NOMO-1 treated with DMSO at 0.1 percent for 48 hours (cell line): ENCODE measurements at regions not wholly inside any gene's neighbourhood (a gene's known extent, or its start where the extent isn't known, plus 50 kb on each side); places are given as distances from the start of the nearest gene placed in this dataset.
A peak's percentile ranks its signal among the peaks of the same experiment; 100 is the strongest.

ENCODE experiments used
- DNase-seq: peaks from one replicate; lab custom pipeline; 2025; ENCODE audit not compliant: unreplicated experiment; lab: John Stamatoyannopoulos, UW

DNA sequence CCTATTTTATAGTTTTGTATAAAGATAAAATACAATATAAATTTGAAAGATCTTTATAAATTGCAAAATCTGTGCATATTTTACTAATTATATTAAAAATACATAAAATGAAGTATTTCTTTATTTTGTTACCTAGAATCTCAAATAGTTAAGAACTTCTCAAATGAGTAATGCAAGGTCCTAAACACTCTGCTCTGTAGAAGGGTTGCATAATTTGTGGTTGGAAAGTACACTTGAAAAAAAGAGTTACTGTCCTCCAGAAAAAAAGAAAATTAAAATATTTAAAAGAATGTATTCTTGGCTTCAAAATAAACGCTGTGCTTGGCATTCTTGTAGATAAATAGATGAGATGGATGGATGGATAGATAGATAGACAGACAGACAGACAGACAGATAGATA is 428.8 kb upstream of the CDH6 start:
- DNase-seq: no peak

DNA sequence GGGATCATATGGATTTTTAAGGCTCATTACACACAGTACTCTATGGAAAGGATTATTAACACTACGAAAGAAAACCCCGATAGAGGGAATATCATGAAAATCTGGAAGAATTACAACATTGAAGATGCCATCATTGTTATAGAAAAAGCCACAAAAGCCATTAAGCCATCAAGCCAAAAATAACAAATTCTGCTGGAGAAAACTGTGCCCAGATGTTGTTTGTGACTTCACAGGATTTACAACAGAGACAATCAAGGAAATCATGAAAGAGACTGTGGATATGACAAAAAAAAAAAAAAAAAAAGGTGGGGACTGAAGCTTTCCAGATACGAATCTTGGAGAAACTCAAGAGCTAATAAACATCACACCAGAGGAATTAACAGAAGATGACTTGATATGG is 433.8 kb upstream of the CDH6 start:
- DNase-seq: no peak

DNA sequence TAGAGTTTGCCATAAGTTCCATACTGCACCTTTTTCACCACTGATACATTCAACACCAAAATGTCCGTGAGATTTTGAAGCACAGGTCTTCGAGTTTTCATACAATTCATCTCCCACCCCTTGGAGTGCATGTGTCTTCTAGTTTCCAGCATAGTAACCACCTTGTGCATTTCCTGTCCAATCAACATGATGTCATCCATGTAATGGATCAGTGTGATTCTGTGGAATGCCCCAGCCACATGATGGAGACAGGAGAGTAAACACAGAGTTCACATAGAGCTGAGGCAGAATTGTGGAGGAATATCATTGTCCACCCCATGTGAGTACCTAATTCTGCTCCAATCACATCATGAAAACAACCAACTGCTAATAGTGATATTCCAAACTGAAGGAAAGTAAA is 441.5 kb upstream of the CDH6 start:
- DNase-seq: no peak

DNA sequence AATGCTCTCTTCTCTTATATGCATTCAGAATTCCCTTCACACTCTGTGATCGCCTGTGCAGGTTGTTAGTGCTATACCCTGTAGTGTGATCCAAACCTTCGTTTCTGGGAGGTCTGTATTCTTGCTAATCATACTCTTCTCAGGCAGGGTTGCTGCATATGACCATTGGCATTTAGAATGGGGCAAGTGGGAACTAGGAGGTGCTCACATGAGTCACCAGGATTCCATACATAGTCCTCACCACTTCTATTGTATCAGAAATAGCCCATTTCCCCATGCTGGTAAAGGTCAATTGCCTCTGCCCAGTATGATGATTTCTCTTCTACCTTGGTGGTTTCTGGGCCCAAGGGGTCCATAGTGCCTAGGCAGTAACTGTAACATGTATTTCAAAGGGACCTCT is 443.5 kb upstream of the CDH6 start:
- no peak for DNase-seq

DNA sequence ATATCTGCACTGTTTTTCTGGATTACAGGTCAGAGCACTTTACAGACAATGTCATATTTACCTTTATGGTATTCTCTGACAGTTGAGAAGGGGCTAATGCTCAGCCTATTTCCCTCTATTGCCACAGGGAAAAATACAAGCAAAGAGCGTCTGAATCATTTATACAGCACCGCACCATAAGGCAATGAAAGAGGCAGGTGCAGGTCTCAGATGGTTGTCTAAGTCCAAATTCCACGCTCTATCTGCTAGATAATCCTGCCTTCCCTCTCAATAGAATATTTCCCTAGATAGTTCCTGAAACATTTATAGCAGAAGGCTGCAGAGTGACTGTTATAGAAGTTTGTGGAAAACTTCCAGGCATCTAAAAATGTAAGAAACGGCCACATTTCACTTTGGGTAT is 446.1 kb upstream of the CDH6 start:
- no peak for DNase-seq

DNA sequence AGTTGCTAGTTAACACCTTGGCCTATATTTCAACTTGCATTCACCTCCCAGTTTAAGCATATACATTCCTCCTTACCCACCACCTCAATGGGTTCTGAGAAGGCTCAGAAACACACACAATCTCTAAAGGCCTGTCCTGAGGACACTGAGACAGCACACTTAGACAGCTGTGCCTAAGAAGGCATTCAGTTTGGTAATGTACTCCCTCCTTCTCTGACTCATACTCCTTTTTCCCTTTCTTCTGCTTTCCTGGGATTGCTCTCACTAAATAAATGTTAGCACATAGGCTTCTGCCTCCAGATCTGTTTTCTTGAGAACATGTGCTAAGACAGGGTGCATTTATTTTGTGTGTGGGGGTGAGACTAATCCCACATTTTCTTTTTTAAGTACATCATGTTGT is 456.8 kb upstream of the CDH6 start:
- no peak for DNase-seq

DNA sequence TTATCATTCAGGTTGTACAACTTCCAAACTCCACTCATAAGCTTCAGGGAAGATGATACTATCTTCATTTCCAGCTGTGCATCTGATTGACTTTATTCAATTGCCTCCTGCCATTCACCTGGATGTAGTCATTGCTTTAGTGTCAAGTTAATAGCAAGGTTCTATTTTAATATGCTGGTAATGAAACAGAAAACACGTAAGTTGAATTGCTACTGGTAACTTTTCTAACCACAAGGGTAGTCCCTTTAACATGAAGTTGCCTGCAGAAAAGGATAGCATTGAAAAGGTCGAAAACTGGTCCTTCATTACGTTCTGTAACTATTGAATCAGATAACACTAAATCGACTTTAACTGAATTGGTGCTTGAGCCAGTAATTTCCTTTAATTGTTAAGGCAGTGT is 459.4 kb upstream of the CDH6 start:
- DNase-seq: no peak

DNA sequence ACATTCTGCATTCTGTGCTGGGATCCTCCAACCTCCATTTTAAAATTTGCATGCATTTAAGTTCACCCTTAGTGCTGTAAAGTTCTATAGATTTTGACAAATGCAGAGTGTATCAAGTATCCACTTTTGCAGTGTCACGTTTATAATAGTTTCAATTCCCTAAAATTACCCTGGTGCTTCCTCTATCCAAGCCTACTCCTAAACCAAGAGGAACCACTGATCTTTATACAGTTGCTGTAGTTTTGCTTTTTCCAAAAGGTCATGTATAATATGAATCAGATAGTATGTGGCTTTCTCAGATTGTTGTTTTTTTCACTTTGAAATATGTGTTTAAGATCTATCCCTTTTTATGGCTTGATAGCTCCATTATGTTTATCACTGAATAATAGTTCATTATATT is 468.4 kb upstream of the CDH6 start:
- peak; percentile 98 for DNase-seq

DNA sequence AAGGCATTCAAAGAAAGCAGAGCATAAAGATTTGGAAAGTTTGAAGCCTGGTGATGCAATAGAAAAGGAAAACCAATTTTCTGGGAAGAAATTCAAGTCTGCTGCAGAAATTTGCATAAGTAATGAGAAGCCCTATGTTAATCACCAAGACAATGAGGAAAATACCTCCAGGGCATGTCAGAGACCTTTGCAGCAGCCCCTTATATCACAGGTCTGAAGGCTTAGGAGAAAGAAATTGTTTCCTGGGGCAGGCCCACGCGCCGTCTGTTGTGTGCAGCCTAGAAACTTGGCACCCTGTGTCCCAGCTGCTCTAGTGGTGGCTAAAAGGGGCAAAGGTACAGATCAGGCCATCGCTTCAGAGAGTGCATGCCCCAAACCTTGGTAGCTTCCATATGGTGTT is 495.3 kb upstream of the CDH6 start:
- no peak for DNase-seq

DNA sequence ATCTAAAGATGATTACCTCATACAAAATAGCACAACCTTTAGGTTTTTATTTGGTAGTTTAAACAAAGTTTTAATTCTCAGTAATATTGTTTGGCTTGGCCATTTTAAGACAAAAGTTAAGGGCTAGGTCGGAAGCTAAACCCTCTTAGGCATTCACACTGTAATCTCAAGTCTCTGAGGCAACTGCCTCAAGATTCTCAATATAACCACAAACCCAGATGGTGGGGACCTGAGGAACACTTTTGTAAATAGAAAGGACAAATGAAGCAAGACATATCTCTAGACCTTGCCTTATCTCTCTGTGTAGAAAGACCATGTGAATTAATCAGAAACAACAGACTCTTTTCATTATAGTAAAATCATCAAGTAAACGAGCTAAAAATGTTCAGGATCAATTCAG is 500.2 kb upstream of the CDH6 start:
- DNase-seq: no peak

DNA sequence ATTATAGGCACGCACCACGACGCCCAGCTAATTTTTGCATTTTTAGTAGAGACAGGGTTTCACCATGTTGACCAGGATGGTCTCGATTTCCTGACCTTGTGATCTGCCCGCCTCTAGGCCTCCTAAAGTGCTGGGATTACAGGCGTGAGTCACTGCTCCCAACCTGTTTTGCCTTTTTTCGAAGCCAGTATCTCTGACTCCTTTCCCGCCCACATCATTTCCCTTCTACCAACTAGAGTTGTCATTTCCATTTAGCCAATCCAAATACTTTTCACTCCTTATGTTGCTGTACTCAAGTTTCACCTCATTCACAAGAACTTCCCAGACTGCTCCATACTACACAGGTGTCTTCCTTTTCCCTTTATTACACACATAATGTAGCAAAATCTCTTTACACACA is 502.6 kb upstream of the CDH6 start:
- DNase-seq: no peak

DNA sequence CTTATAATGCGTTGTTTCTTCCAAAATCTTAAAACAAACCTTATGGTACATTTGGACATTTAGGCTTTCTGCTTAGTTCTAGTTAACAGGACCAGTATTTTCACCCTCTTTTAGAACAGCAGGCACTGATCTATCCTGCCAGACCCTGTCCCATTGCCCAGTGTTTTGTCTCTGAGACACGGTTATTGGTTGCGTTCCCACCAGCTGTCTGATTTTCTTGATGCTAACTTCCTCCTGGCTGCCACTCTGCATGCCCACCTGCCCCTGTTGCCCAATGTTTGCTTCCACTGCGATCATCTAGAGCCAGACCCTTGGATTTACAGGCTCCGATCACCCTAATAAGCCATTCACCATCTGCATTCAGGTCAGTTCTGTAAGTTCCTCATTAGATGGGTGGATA is 506.0 kb upstream of the CDH6 start:
- DNase-seq: no peak

DNA sequence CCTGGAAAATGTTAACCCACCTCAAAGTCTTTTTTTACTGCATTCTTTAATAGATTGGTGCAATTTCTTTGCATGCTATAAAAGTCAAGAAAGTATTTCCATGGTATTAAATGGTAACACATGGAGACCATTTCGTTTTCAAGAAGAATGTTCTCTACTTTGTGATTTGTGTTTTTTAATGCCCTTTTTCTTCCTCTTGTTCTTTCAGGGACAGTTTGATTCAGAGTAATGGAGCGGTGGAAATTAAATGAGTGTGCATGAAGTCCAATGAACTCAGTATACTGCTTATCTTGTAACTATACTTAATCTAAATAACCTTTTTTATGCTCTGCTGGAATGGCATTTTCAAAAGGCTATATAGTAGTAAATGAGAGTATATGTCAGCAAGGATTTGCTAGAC is 507.0 kb upstream of the CDH6 start:
- no peak for DNase-seq

DNA sequence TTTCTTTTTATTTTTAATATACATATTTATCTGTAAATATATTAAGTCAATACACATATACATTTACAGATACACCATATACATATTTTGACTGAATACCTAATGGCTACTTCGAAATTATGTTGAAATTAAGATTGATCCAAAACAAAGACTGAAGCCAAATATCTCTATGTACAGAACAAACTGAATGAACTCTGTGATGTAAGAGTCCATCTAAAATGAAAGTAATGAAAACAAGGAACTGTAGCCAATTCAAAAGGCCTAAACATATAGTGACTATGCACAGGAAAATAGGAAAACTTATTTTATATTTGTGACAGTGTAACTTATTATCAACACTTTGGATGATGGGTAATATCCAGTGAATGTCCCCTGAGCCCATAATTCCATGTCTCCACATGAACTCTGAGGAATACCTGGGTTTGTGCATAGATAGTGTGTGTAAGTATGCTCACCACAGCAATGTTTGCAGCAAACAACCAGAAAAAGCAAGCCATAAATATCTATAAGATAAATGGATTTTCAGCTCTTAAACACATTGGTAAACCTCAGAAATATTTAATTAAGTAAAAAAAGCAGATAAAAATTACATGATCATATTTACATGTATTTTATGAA is 517.2 kb upstream of the CDH6 start:
- DNase-seq: no peak

DNA sequence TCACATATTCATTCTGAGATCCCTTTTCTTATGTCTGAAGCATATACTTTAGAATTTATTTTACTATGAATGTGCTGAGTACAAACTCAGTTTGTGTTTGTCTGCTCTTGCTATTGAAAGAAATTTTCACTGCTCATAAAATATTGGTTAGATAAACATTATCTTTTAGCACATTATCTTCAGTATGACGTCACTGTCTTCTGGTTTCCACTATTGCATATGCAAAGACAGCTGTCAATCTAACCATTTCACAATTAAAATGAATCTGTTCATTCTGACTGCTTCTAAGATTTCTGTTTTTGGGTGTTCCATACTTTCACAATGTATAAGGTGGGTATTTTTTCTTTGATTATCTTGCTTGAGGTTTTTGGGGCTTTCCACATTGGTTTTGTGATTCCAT is 526.2 kb upstream of the CDH6 start:
- no peak for DNase-seq

DNA sequence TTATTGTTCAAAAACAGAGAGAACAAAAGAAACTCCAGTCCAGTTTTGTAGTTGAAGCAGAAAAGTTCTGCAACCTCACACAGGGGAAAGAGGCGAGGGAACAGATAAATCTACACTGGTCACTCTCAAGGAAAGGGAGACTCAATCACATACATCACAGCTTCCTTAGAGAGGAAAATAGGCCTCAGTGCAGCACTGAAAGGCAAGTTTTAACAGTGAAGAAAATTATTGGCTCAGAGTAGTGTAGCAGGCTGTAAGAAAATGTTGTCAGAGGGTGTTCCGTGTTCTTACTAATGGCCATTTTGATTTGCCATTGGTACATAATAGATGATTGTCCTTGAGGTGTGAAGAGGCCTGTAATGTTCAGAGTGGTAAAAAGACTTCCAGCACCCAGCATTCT is 530.0 kb upstream of the CDH6 start:
- DNase-seq: no peak

DNA sequence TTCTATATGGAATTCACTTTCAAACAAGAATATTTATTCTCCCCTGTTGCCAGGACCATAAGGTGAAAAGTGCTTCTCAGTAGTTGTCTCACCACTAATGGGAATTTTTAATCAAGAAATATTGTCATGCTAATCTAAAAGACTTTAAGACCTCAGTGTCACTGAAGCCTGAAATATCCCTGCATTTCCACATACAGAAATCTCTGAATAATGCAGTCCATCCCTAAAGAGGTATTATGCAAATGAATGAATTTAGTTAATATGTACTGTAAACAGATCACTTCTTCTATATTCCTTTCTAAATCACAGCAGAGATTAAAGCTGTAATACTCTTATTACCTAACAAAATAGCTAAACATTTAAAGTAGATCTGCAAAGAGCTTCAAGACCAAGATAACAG is 531.1 kb upstream of the CDH6 start:
- no peak for DNase-seq

DNA sequence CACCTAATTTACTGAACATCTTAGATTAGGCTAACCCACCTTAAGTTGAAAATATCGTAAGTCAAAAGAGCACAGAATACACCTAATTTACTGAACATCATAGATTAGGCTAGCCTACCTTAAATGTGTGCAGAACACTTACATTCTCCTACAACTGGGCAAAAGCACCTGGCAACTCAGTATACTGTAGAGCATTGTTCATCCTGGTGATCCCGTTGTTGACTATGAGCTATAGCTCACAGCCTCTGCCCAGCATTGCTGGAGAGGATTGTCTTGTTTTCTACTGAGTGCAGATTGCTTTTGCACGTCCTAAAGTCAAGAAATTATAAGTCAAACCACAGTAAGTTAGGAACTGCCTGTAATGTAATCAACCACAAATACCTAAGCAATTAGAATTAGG is 531.8 kb upstream of the CDH6 start:
- no peak for DNase-seq

DNA sequence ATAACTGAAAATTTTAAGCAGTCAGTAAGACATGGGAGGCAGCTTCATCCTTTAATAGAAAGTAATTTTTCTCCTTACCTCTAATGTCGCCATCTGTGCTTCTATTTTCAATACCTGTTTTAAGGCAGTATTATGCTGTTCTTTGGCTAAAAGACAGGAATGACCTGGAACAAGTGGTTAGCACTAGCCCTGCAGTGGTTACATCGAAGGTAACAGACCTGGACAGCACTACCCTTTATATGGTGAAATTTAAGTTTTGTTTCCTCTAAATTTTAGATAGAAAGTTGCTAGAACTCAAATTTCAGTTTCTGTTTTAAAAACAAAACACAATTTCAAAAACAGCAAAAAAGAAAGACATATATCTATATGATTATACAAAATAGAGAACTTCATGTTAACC is 534.1 kb upstream of the CDH6 start:
- no peak for DNase-seq

DNA sequence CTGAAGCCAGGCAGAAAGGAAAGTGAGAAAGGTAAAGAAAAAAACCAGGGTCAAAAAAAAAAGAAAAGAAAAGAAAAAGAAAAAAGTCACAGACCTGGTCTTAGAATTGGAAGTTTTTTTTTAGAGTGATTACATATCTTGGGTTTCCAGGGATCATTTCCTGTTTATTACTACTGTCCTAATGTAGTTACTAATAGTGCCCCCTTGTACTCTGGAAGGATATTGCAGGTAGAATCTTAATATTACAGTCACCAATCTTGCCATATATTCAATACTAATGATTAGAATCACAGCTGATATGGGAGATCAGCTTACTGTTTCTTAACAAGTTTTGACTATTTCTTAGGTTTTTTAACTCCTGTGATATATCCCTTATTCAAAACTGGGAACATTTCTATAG is 543.2 kb upstream of the CDH6 start:
- DNase-seq: no peak

DNA sequence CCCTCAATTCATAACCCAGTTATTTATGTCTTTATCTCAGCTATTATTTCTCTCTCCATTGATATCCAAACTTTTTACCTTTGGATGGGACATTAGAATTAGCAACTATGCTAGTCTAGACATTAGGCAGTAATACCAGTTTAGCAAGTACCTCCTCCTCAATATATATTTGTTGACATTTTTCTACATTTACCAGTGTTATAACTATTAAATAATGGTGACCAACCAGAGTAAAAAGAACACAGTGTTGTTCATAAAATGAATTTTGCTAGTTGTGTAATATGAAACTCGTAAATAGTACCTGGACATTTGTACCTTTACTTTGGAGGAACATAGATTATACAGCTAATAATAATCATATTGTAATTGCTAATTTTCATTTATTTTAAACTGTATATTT is 554.6 kb upstream of the CDH6 start:
- DNase-seq: no peak

DNA sequence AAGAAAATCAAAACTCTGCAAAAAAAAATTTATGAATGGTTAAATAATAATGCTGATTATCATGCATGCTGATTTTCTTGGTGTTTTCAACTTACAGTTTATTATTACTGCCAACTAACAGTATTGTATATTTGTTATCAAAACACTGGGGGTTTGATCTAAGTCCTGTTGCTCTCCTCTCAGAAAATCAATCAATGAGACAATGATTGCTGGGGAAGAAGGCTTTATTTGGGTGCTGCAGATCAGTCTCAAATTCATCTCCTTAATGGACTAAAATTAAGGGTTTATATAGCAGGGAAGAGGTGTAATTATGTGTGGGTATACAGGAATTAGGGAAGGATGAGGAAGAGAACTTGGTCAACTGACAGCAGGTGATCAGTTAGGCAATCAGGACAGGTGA is 565.5 kb upstream of the CDH6 start:
- DNase-seq: no peak

DNA sequence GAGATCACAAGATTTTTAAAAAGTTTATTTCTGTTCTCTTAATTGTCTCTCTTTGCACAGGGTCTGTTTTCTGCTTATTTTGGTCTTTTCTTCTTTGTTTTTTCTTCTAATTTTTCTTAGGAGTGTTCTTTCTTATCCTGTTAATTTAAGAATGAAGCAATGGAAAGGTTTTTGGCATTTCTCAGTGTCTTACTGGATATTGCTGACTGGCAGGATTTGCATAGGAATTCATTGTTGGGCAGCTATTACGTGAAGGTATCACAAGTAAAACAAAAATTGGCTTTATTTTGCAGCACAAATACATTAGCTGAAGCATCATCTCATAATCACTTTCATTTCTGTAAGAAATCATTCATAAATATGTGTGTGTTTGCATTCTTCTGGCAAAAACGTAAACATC is 566.9 kb upstream of the CDH6 start:
- DNase-seq: no peak

DNA sequence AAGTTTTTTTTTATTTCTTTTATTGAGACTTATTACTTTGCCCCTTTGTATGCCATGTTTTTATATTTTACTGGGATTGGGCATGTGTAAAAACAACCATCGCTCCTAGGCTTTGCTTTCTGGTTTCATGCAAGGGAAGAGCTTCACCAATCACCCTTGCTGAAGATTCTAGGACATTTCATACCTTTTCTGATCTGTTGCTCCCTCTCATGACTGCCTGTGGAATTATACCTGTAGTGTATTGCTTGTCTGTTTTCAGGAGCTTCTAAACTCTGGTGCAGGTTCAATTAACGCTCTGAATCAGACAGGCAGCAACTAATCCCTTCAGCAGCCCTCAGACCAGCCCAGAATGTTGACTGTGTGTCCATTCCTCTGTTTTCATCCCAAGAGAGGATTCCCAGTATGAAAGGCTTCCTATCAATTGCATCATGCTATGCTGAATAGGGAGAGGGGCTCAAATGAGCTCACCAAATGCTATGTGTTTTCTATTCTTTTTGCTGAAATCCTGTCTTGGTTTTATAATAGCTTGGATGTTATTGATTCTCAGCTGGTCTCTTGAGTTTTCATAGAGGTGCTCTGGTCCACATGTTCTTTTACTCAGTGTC is 572.9 kb upstream of the CDH6 start:
- no peak for DNase-seq
